ENCODE measurements at regions not wholly inside any gene's neighbourhood (a gene's known extent, or its start where the extent isn't known, plus 50 kb on each side); places are given as distances from the start of the nearest gene placed in this dataset.

DNA sequence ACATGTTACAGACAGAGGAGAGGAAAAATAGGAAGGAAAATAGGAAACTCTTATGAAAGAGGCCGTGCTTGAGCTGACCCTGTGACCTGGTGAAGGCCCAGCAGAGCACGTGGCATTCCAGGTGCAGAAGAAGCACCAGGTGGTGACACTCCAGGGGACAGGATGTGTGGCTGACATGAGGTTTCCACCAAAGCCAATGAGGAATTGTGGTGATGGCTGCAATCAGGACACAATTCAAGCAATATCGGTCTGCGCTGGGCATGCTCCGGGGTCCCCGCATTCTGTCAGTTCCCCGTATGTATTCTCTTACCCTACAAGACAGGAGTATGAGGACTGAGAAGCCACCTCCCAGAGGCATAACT is 504.2 kb downstream of the EIPR1 start:
- H3K4me2 ChIP-seq (ENCODE audit: low read length), result no peak overlapping the region
- TF ChIP-seq SRF (IDR thresholded peaks at IDR 0.05; ENCODE audit: low read depth), result no peak
- no peak for TF ChIP-seq POLR2A (IDR thresholded peaks at IDR 0.05; ENCODE audit: borderline replicate concordance, extremely low read depth, insufficient read depth, insufficient read length)
- TF ChIP-seq CEBPB (IDR thresholded peaks at IDR 0.05; ENCODE audit: low read depth), result no peak
- no peak for TF ChIP-seq EGR1 (IDR thresholded peaks at IDR 0.05; ENCODE audit: low read depth)
- TF ChIP-seq FOSL1 (IDR thresholded peaks at IDR 0.05; ENCODE audit: low read depth), result no peak
- TF ChIP-seq, protein P1, sequence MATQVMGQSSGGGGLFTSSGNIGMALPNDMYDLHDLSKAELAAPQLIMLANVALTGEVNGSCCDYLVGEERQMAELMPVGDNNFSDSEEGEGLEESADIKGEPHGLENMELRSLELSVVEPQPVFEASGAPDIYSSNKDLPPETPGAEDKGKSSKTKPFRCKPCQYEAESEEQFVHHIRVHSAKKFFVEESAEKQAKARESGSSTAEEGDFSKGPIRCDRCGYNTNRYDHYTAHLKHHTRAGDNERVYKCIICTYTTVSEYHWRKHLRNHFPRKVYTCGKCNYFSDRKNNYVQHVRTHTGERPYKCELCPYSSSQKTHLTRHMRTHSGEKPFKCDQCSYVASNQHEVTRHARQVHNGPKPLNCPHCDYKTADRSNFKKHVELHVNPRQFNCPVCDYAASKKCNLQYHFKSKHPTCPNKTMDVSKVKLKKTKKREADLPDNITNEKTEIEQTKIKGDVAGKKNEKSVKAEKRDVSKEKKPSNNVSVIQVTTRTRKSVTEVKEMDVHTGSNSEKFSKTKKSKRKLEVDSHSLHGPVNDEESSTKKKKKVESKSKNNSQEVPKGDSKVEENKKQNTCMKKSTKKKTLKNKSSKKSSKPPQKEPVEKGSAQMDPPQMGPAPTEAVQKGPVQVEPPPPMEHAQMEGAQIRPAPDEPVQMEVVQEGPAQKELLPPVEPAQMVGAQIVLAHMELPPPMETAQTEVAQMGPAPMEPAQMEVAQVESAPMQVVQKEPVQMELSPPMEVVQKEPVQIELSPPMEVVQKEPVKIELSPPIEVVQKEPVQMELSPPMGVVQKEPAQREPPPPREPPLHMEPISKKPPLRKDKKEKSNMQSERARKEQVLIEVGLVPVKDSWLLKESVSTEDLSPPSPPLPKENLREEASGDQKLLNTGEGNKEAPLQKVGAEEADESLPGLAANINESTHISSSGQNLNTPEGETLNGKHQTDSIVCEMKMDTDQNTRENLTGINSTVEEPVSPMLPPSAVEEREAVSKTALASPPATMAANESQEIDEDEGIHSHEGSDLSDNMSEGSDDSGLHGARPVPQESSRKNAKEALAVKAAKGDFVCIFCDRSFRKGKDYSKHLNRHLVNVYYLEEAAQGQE (IDR thresholded peaks at IDR 0.05; ENCODE audit: low read depth), result no peak
- TF ChIP-seq EZH2phosphoT487 (IDR thresholded peaks at IDR 0.05; ENCODE audit: borderline replicate concordance), result no peak
- TF ChIP-seq ELF1 (IDR thresholded peaks at IDR 0.05; ENCODE audit: borderline replicate concordance, low read depth), result no peak
- BruUV-seq (replicated peaks), result no TSS peak
- H3K9me3 ChIP-seq (ENCODE audit: control insufficient read depth in 1 of 2, insufficient read depth in 1 of 2, low read depth in 1 of 2, low read length in 2 of 2), result no peaks in the 10 kb centered on the region
- H3K9me2 ChIP-seq (ENCODE audit: insufficient read depth), result no peaks in the 10 kb centered on the region
- ChIA-PET CTCF (no interaction called here), RAD21 (ENCODE audit: low non-redundant PET in 1 of 2, low total read pairs in 2 of 2, uncharacterized antibody in 2 of 2, unreplicated experiment in 2 of 2) (no interaction called here), POLR2A (no interaction called here)
- H3K36me3 ChIP-seq (ENCODE audit: control insufficient read depth in 1 of 2, insufficient read depth in 2 of 2, low read length in 2 of 2), result no peaks in the 10 kb centered on the region
- intact Hi-C loops (cut with micrococcal nuclease), result no loop called here
- no peaks in the 10 kb centered on the region for H4K20me1 ChIP-seq (ENCODE audit: insufficient read depth)
- no peak for ATAC-seq
- H3K4me1 ChIP-seq (ENCODE audit: control insufficient read depth in 1 of 2, insufficient read depth in 2 of 2, low read length in 2 of 2), result no peaks in the 10 kb centered on the region
- H3K79me2 ChIP-seq (ENCODE audit: insufficient read depth, low read length), result no peaks in the 10 kb centered on the region
- no peak overlapping the region for H3K4me3 ChIP-seq (replicated peaks in 1 of 2; ENCODE audit: low read depth in 1 of 2, low read length in 2 of 2)
- no peak overlapping the region for H3K27ac ChIP-seq (ENCODE audit: low read depth, low read length)
- H2AFZ ChIP-seq (ENCODE audit: low read depth, low read length, poor library complexity, severe bottlenecking), result no peak overlapping the region
- DNase-seq (ENCODE audit: low read depth, low spot score), result no peak
- H3K27me3 ChIP-seq (ENCODE audit: insufficient read depth, low read length), result peaks cover 38% of the 10 kb centered on the region
- H3K9ac ChIP-seq (ENCODE audit: low read length), result no peak overlapping the region

Data from HCT116 (cell line).